Myocyte (in vitro differentiated cells): ENCODE measurements at regions not wholly inside any gene's neighbourhood (a gene's known extent, or its start where the extent isn't known, plus 50 kb on each side); places are given as distances from the start of the nearest gene placed in this dataset.
"Not testable (repeated sequence)": the region's sequence is repeated elsewhere in the genome, so short reads cannot be mapped to it uniquely, and the experiment has no call there.

Source experiments
- DNase-seq: peaks from one replicate; pipeline ENCODE4 v3.0.0-alpha.2; 2012; ENCODE audit warnings: low read depth

DNA sequence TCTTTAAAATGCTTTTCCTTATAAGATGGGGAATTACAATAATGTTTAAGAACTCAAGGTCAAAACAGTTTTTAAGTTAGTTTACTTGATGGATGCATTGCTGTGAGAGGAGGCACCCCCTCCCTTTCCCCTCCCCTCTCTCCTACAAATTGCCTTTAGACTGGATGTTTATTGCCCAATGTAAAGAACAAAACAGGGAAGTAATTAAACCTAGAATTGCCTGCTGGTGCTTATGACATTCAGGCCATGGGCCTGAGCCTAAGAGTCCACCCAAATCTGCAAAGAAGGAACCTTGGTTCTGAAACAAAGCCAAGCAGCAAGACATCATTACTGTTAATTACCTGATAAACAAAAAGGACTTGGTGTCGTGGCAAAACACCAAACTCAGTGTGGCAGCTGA is 630.3 kb downstream of the ISL1 start:
- no peak for DNase-seq

DNA sequence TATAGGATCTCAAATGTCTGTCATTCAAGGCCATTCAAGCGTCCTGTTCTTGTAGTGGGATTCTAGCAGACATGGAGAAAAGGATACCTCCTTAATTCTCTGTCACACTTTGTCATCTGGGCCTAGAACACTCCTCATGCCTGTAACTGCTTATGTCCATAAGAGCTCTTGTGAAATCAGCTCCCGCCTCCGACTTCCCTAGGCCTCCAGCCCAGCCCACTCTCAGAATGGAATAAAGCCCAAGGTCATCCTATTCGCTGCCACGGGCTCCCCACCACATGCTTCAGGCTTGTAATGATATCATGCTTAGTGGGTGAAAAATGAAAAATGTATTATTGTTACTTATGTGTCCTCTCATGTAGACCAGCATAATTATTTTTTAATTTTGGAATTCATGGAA is 632.5 kb downstream of the ISL1 start:
- DNase-seq, result no peak

DNA sequence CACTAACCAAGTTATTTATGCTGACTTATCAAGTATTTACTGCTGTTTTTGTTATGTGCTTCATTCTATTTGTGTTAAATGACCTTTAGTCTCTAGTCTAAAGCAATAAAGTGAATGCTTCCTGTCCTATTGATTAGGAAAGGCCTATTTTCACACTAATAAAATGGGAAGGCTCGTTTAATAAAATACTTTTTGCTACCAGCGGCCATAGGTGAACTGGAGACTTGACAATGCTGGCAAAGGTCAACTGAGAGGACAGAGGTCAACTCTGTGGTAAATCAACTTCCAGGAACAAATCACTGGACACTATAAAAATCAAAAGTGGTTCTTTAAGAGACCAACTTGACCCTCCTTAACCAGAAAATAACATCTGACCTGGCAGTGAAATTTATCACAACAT is 634.3 kb downstream of the ISL1 start:
- DNase-seq, result no peak

DNA sequence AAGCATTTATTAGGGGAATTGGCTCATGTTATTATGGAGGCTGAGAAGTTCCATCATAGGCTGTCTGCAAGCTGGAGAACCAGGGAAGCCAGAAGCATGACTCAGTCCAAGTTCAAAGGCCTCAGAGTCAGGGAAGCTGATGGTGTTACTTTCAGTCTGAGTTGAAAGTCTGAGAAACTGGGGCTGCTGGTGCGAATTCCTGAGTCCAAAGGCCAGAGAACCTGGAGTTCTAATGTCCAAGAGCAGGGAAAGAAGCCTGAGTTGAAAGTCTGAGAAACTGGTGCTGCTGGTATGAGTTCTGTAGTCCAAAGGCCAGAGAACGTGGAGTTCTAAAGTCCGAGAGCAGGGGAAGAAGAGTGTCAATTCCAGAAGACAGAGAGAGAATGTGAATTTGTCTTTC is 641.1 kb downstream of the ISL1 start:
- no peak for DNase-seq

DNA sequence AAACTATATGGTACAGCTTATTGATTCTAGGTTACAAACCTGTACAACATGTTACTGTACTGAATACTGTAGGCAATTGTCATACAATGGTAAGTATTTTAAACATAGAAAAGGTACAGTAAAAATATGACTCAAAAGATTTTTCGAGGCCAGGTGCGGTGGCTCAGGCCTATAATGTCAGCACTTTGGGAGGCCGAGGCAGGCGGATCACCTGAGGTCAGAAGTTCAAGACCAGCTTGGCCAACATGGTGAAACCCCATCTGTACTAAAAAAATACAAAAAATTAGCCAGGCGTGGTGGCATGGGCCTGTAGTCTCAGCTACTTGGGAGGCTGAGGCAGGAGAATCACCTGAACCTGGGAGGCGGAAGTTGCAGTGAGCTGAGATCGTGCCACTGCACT is 646.6 kb downstream of the ISL1 start:
- not testable (repeated sequence) for DNase-seq

DNA sequence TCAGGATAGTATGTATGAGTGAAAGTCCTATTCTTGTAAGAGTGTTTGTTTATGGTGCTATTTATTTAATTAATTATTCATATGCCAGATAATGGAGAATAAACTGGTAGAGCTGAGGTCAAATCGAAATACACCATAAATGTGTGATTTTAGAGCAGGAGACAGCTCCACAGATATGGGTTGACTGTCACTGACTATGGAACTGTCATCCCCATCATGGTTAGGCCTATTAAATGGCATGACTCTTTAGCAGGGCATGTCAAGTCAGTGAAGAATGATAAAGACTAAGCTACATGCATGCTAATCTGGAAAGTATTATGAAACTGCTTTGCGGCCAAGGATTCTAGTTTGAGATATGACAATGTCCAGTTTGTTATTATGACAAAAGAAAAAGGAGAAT is 658.6 kb downstream of the ISL1 start:
- no peak for DNase-seq

DNA sequence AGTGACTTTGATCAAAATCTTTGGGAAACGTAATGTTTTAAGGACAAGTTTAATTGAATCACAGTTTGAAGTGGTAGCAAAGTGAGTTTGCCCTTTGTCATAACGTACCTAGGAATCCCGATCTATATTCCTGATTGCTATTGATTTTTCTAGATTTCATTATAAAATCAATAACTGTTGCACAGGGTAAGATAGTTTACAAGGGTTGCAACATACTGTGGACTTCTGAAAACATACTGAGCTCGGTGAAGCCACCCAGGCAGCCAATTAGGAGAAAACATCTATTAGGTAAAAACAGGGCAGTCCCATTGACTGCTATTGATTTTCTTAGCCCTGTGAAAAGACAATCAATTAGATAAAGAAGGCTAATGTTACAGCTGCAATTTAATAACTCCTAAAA is 659.9 kb downstream of the ISL1 start:
- DNase-seq, result no peak

DNA sequence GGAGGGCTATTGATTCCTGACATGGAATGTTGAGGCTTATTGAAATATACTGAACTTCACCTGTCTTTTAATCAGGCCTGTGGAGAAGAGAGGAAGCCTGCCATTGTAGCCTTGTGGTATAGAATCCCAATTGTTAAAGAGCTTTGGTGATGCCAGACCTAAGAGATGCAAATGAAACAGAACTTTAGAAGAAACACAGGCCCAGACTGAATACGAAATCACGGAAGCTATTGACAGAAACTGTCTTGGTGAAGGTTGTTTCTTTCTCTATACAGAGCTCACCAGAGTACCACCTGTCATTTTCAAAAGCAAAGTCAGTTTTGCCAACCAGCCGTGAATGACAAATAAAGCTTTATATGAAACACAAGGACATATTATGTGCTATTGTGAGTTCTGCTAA is 660.3 kb downstream of the ISL1 start:
- DNase-seq, result no peak

DNA sequence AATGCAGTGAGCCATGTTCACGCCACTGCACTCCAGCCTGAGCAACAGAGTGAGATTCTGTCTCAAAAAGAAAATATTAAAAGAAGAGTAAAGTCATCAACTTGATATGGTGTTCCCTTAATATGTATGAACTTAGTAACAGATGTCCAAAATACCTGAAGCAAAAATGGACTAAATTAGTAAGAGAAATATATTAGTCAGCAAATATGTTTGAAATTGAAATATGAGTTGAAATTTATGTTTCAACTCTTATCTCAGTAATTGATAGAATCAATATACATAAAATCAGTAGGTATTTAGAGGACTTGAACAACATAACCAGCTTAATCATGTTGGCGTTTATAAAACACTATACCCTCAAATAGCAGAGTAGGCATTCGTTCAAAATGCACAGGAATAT is 668.5 kb downstream of the ISL1 start:
- no peak for DNase-seq

DNA sequence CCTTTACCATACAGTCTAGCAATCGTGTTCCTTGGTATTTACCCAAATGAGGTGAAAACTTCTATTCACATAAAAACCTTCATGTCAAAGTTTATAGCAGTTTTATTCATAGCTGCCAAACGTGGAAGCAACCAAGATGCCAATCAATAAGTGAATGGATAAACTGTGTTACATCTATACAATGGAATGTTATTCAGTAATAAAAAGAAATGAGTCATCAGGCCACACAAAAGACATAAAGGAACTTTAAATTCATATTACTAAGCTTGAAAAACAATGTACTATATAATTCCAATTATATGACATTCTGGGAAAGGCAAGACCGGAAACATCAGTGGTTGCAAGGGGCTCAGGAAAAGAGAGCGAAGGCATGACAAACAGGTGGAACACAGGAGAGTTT is 679.9 kb downstream of the ISL1 start:
- no peak for DNase-seq

DNA sequence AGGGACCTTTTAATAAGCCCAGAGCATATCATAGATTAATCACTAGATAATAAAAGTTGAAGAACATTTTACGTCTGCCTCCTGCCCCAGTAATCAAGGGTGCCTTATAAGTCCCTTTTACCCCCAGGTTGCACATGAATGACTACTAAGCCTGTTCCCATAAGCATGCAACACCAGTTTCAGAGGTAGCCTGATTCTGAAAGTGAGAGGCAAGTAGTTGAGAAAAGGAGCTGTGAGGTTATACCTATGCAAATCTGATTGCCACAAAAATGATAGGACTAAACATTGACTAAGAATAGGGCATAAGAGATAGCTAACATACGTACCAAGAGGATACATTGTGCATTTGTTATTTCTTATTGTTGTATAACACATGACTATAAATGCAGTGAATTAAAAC is 681.9 kb downstream of the ISL1 start:
- no peak for DNase-seq

DNA sequence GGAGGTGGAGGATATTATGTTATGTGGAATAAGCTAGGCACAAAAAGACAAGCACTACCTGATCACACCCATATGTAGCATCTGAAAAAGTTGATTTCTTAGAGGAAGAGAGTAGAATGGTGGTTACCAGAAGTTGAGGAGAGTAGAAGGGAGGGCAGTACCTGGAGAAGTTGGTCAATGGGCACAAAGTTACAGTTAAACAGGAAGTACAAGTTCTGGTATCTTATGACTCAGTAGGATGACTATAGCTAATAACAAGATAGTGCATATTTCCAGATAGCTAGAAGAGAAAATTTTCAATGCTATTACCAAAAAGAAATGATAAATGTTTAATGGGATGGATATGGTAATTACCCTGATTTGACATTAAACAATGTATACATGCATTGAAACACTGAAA is 686.7 kb downstream of the ISL1 start:
- DNase-seq, result no peak

DNA sequence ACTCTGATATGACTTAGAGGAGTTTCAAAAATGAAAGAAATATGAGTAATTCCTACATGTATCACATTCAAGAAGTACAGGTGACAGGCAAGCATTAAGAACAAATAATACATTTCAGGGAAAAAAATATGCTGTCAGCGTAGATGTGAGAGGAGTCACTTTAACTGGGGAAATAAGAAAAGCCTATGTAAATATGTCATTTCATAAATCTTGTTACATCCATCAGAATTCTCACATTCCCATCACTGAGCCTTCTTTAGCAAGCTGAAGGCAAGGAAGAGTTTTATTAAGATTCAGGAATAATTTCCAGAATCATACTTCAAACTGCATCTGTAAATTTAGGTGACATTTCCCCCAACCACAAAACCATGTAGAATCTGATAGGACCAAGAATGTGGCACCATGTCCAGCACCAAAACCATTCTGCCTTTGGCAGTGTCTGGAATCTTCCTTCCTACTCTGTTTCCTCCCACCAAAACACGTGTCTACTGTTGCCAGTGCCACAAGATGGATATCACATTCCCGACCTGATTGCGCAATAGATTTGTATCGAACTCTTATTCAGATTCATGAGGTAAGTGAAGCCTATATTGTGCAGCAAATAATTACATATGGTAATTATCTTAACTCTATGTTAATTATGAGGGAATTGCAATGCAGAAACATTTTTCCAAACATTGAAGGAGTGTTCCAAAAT is 690.9 kb downstream of the ISL1 start:
- no peak for DNase-seq

DNA sequence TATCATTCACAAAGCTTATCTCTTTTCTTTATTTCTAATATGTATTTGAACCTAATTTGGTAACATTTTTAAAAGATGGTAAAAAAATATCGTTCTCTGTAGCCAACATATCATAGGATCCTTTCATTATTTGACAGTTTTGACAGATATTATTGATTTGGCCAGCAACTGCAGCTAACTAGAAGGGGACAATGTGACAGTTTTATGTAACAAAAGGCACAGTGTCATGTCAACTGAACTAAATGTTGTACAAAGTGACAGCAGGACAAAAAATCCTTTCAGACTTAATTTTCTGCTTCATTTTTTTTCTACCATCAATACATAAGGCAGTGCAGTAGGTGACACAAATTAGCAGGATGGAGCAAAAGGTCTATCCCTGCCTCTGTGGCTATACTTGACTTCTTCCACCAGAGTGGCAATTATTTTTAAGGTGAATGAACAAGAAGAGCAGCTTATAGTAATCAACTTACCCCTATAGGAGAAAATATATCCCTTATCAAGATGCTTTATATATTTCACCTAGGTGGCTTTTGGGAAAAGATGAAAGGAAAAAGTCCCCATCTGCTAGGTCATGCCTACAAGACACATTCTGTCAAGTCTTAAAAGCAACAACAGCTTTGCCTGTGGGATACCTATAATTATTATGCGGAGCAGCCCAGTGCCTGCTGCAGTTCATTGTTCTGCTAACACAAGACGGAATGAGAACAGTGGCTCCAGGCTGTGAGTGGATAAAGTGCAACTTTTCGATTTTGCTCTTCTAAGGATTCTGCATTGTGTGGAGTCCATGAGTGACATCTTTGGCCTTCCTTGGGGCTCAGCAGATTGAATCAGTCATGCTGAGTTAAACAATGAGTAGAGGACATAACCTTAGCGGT is 694.9 kb downstream of the ISL1 start:
- DNase-seq, result no peak

DNA sequence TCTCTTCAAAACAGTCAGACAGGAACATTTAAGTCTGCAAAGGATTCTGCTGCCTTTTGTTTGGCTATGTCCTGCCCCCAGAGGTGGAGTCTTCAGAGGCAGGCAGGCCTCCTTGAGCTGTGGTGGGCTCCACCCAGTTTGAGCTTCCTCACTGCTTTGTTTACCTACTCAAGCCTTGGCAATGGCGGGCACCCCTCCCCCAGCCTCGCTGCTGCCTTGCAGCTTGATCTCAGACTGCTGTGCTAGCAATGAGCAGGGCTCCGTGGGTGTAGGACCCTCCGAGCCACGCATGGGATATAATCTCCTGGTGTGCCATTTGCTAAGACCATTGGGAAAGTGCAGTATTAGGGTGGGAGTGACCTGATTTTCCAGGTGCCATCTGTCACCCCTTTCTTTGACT is 685.4 kb upstream of the ITGA1 start:
- DNase-seq, result not testable (repeated sequence)

DNA sequence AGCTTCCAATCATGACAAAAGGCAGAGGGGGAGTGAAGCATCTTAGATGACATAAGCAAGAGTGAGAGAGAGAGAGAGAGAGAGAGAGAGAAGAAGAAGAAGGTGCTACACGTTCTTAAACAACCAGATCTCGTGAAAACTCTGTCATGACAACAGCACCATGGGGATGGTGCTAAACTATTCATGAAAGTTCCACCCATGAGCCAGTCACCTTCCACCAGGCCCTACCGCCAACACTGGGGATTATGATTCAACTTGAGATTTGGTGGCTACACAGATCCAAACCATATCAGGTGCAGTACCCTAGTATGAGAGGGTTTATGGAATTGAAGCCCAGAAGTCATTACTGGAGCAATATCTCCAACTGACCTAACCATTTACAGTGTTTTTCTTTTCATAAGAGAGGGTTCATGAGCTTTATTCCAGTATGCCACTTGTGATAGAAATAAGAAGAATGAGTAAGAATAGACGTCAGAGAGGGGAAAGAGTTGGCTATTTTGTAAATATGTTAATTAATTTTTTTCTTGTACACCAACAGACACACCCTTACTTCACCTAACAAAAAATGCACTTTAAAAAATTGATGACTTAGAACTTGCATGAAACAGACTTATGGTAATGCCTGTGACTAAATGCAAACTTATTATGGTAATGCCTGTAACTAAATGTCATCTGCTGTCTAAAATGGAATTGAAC is 680.4 kb upstream of the ITGA1 start:
- DNase-seq, result no peak

DNA sequence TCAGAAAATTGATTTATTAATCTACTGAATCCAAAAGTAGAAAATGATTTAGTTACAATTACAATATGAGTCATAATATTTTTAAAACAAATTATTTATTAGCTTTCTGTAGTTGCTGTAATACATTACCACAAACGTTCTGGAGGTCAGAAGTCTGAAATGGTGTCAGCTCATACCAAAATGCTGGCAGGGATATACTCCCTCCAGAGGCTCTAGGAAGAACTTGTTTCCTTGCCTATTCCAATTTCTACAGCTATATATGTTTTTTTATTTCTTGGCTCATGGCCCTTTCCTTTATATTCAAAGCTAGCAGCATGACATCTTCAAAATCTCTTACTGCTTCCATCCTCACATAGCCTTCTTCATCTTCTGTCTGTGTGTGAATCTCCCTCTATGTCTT is 667.9 kb upstream of the ITGA1 start:
- DNase-seq, result no peak

DNA sequence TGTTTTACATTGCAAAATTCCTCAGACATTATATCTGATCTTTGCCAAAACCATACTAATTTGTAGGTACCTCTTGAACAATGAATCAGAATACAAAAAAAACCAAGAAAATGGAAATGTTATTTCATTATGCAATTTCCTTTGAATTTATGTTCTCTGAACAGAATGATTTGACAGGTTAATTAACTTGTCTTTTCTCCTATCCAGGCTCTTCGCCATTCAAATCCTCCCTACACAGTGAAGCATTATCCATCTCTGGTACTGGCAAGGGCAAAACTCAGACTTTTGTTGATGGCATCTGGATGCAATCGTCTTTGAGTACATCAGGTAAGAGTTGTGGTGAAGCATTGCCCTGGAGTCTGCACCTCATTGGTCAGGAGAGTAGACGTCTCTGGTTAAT is 655.7 kb upstream of the ITGA1 start:
- DNase-seq, result no peak

DNA sequence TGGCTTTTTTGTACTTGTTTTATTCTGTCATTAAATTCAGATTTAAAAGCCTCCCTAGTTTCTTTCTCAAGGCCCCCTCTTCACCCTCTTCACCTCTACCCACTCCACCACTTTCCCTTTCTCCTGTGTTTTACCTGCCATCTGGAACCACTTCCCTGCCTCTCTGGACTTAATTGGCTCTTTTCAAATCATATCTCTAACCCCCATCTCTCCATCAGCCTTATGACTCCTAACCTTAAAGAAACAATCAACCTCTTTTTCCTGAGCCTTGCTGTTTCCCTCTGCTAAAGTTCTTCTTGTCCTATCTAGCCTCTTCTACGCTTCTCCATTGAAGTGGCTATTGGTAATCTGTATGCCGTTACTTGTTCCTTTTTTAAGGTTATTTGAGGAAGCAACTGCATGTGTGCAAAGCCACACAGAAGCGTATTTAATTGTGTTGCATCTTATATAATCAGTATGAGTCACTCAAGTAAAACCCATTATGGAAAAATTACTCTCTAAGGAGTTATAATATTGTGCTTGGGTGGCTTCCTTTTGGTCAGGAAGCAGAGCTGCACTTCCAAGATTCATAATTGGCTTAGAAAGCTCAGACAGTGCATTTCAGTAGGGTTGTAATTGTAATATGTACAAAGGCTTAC is 653.6 kb upstream of the ITGA1 start:
- no peak for DNase-seq

DNA sequence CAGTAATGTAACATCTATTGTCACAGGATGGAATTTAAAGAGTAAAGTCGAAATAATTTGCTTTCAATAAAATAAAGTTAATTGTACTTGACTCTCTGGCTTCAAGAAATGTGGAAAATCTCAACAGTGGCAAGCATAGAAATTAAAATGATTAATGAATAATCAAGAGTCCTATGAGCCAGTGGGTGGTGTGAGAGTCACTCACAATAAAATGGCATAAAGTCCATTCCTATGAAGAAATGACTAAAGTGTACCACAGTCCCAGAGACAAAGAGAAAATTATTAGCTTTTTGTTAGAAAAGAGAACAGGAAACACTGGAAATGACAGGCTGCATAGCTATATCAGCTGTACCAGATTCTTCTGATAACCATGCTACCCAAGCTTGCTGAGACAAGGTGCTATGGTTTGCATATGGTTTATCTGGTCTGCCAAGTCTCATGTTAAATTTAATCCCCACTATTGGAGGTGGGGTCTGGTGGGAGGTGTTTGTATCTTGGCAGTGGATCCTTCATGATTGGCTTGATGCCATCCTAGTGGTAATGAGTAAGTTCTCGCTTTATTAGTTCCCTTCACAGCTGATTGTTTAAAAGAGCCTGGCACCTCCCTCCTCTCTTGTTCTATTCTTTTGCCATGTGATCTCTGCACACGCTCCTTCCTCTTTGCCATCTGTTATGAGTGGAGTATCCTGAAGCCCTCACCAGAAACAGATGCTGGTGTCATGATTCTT is 647.7 kb upstream of the ITGA1 start:
- DNase-seq, result no peak

DNA sequence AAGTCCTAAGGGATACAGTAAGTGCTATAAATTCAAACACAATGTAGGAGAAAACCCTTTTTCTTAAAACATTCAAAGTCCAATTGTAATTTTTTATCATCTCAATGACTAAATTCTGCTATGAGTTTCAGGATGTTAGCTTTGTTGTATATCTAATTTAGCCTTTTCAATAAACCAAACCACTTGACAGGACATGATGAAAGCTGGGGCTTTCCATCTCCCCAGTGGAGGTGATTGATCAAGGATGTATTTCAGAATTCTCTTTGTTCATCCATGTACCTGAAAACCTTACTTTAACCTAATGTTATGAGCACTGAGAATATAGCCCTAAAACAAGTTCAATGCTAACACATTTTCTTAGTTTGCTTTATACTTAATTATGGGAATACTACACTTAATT is 639.0 kb upstream of the ITGA1 start:
- DNase-seq, result no peak
